H1 (cell line): ENCODE measurements at regions not wholly inside any gene's neighbourhood (a gene's known extent, or its start where the extent isn't known, plus 50 kb on each side); places are given as distances from the start of the nearest gene placed in this dataset.

Experiments
- ATF3 ChIP-seq: IDR thresholded peaks from 2 replicates; pipeline ENCODE4 v1.6.1; 2011; ENCODE audit warnings: low read depth, mild to moderate bottlenecking, low read length; ENCODE audit not compliant: insufficient read depth
- BRCA1 ChIP-seq: IDR thresholded peaks from 2 replicates; pipeline ENCODE4 v1.6.1; 2012; ENCODE audit warnings: low read depth, low read length, improper control_type of control experiment
- CHD1 ChIP-seq: IDR thresholded peaks from 2 replicates; pipeline ENCODE4 v1.6.1; 2012; ENCODE audit warnings: low read depth, low read length, improper control_type of control experiment
- CHD2 ChIP-seq: IDR thresholded peaks from 2 replicates; pipeline ENCODE4 v1.6.1; 2012; ENCODE audit warnings: low read length, improper control_type of control experiment
- CREB1 ChIP-seq: IDR thresholded peaks from 2 replicates; pipeline ENCODE4 v1.6.1; 2012; ENCODE audit warnings: inconsistent platforms
- CTBP2 ChIP-seq: IDR thresholded peaks from 2 replicates; pipeline ENCODE4 v1.7.0; 2011; ENCODE audit warnings: borderline replicate concordance, mild to moderate bottlenecking, moderate library complexity, mixed read lengths, low read length; ENCODE audit not compliant: insufficient read depth, insufficient read length
- KDM4A ChIP-seq: IDR thresholded peaks from one replicate; pipeline ENCODE4 v1.7.1; 2012; ENCODE audit warnings: low read depth, mild to moderate bottlenecking, moderate library complexity, low read length, inconsistent platforms; ENCODE audit not compliant: severe bottlenecking
- USF2 ChIP-seq: IDR thresholded peaks from 2 replicates; pipeline ENCODE4 v1.6.1; 2011; ENCODE audit warnings: low read length, improper control_type of control experiment

- TF ChIP-seq USF2 (no peak), KDM4A (no peak), CHD2 (no peak), BRCA1 (no peak), ATF3 (no peak), CHD1 (no peak), CREB1 (no peak), CTBP2 (no peak)
These were observed 294.4 kb upstream of the TPM1 start (continued) for GRCh38 chr15:62748196-62748595.
